22Rv1 (cell line): ENCODE measurements at regions not wholly inside any gene's neighbourhood (a gene's known extent, or its start where the extent isn't known, plus 50 kb on each side); places are given as distances from the start of the nearest gene placed in this dataset.

Experiments
- H3K27ac ChIP-seq: fragments of 450-650 bp; 2 replicates; pipeline ENCODE4 v1.5.1; 2017
- CTCF ChIP-seq: fragments of 450-650 bp; IDR thresholded peaks from 2 replicates; pipeline ENCODE4 v1.5.1; 2017; ENCODE audit warnings: mild to moderate bottlenecking
- ZFX ChIP-seq: fragments of 450-650 bp; IDR thresholded peaks from 2 replicates; pipeline ENCODE4 v1.6.1; 2017; ENCODE audit warnings: antibody characterized with exemption, borderline replicate concordance

GRCh38 chr15:96960711-96961480, 630.4 kb downstream of the NR2F2 start:
- H3K27ac ChIP-seq, result no peak overlapping the region
- no peak for TF ChIP-seq ZFX
- TF ChIP-seq CTCF, result no peak

- H3K27ac ChIP-seq, result no peak overlapping the region
- TF ChIP-seq ZFX (no peak), CTCF (no peak)
Observed at GRCh38 chr15:96966554-96966953, 636.1 kb downstream of the NR2F2 start.

- H3K27ac ChIP-seq, result no peak overlapping the region
- no peak for TF ChIP-seq CTCF
- TF ChIP-seq ZFX, result no peak
Observed at GRCh38 chr15:96969732-96970710, 639.5 kb downstream of the NR2F2 start.

GRCh38 chr15:96972201-96972600, 641.7 kb downstream of the NR2F2 start:
- TF ChIP-seq CTCF (no peak), ZFX (no peak)

GRCh38 chr15:96974761-96975160, 644.3 kb downstream of the NR2F2 start:
- TF ChIP-seq ZFX (no peak), CTCF (no peak)
- H3K27ac ChIP-seq, result no peak overlapping the region

More at GRCh38 chr15:96972201-96972600, 641.7 kb downstream of the NR2F2 start:
- H3K27ac ChIP-seq, result no peak overlapping the region

GRCh38 chr15:96977886-96978285, 647.4 kb downstream of the NR2F2 start:
- TF ChIP-seq CTCF, result no peak
- no peak for TF ChIP-seq ZFX
- H3K27ac ChIP-seq, result no peak overlapping the region
